OCI-LY1 (cell line): ENCODE measurements at regions not wholly inside any gene's neighbourhood (a gene's known extent, or its start where the extent isn't known, plus 50 kb on each side); places are given as distances from the start of the nearest gene placed in this dataset.

Source experiments
- CTCF ChIP-seq: fragments of 200-600 bp; sonication (generic), shearing (Covaris generic); IDR thresholded peaks from 2 replicates; pipeline ENCODE4 v1.5.1; 2017; ENCODE audit warnings: mild to moderate bottlenecking, antibody characterized with exemption, low read length, moderate library complexity, mixed read lengths
- EZH2 ChIP-seq: fragments of 200-600 bp; sonication (generic), shearing (Covaris generic); IDR thresholded peaks from 2 replicates; pipeline ENCODE4 v1.8.0; 2017; ENCODE audit warnings: borderline replicate concordance, mixed run types, mild to moderate bottlenecking, antibody characterized with exemption, low read length, moderate library complexity, mixed read lengths

GRCh38 chr3:187536185-187536584 lies 134.0 kb downstream of the SST start:
- TF ChIP-seq CTCF (no peak), EZH2 (no peak)
